HUES48 (cell line): ENCODE measurements at regions not wholly inside any gene's neighbourhood (a gene's known extent, or its start where the extent isn't known, plus 50 kb on each side); places are given as distances from the start of the nearest gene placed in this dataset.

Experiments used
- H3K27ac ChIP-seq: one replicate; pipeline ENCODE4 v1.7.0; 2013; ENCODE audit warnings: low read depth, low read length, inconsistent platforms
- H3K27me3 ChIP-seq: 2 replicates; pipeline ENCODE4 v1.6.1; 2013; ENCODE audit warnings: mild to moderate bottlenecking, low read length; ENCODE audit not compliant: control insufficient read depth, insufficient read depth
- H3K36me3 ChIP-seq: 2 replicates; pipeline ENCODE4 v1.6.1; 2013; ENCODE audit warnings: low read length; ENCODE audit not compliant: control insufficient read depth, insufficient read depth
- H3K4me1 ChIP-seq: 2 replicates; pipeline ENCODE4 v1.6.1; 2013; ENCODE audit warnings: mild to moderate bottlenecking, low read length; ENCODE audit not compliant: control insufficient read depth, insufficient read depth
- H3K4me3 ChIP-seq: 2 replicates; pipeline ENCODE4 v1.5.1; 2013; ENCODE audit warnings: mild to moderate bottlenecking, low read depth, low read length
- H3K9ac ChIP-seq: 2 replicates; pipeline ENCODE4 v1.6.1; 2013; ENCODE audit warnings: mild to moderate bottlenecking, low read depth, low read length, moderate library complexity
- H3K9me3 ChIP-seq: 2 replicates; pipeline ENCODE4 v1.6.1; 2013; ENCODE audit warnings: low read length; ENCODE audit not compliant: control insufficient read depth, insufficient read depth

GRCh38 chr1:219772265-219773036, 155.9 kb downstream of the SLC30A10 start:
- no peak overlapping the region for H3K9ac ChIP-seq
- no peaks in the 10 kb centered on the region for H3K4me1 ChIP-seq
- no peaks in the 10 kb centered on the region for H3K9me3 ChIP-seq
- H3K27ac ChIP-seq, result no peak overlapping the region
- no peaks in the 10 kb centered on the region for H3K36me3 ChIP-seq
- H3K4me3 ChIP-seq, result no peak overlapping the region
- H3K27me3 ChIP-seq, result no peaks in the 10 kb centered on the region

DNA sequence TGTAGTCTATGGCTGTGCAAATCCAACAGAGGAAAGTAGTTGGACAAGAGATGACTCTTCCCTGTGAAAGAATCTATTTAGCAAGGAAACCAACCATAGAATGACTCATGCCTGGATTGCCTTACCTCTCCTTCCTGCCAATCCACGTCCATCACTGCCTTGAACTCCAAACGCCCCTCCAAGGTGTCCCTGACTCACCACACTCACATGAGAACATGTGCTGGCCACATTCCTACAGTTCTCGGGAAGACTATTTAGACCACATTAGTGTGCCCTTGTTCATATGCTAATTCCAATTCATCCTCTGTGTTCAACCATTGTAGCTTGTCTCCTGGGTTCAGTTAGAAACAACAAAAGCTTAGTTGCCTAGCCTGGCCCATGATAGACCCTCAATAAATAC, 157.3 kb downstream of the SLC30A10 start:
- no peaks in the 10 kb centered on the region for H3K4me1 ChIP-seq
- no peak overlapping the region for H3K9ac ChIP-seq
- H3K4me3 ChIP-seq, result no peak overlapping the region
- no peaks in the 10 kb centered on the region for H3K27me3 ChIP-seq
- no peaks in the 10 kb centered on the region for H3K9me3 ChIP-seq
- no peak overlapping the region for H3K27ac ChIP-seq
- H3K36me3 ChIP-seq, result no peaks in the 10 kb centered on the region

DNA sequence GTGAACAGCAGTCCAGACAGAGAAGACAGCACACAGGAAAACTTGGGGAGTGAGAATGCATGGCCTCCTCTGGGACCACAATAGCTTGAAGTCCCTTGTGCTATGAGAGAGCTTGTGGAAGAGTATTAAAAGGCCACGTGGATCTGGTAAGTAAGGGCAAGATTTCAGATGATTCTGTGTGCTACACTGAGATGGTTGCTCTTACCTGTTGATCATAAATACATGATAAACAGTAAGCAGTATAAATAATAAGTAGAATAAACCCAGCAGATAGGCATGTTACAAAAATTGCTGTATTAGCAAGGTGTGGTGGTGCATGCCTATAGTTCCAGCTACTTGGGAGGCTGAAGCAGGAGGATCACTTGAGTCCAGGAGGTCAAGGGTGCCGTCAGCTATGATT, 150.4 kb upstream of the ZC3H11B start:
- no peaks in the 10 kb centered on the region for H3K36me3 ChIP-seq
- H3K9me3 ChIP-seq, result no peaks in the 10 kb centered on the region
- H3K4me1 ChIP-seq, result no peaks in the 10 kb centered on the region
- H3K4me3 ChIP-seq, result no peak overlapping the region
- no peaks in the 10 kb centered on the region for H3K27me3 ChIP-seq
- no peak overlapping the region for H3K27ac ChIP-seq
- no peak overlapping the region for H3K9ac ChIP-seq

DNA sequence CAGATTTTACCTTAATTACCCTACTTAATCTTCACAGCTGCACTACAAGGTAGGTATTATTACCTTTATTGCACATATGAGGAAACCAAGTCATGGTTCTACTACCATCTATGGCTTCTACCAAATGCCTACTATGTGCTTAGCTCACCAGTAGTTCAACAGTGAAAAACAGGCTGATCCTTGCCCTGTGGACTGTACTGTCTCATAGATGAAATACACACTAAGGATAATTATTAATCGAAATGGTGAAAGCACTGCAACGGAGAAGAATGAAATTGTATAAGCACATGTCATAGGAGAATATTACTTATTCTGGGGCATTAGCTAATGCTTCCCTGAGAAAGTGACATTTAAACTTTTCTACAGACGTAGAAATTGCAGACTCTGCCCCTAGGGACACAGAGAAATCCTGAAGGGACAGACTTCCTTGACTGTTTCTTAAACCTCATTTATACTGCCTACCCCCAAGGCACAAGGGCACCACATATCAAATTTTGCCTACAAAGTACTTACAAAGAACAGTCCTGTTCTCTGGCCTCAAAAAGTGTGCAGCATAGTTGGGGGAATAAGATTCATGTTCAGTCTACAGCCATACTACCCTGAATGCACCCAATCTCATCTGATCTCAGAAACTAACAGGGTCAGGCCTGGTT, 148.4 kb upstream of the ZC3H11B start:
- Histone ChIP-seq H3K4me1 (no peaks in the 10 kb centered on the region), H3K36me3 (no peaks in the 10 kb centered on the region), H3K4me3 (no peak overlapping the region), H3K27me3 (no peaks in the 10 kb centered on the region), H3K9me3 (no peaks in the 10 kb centered on the region), H3K9ac (no peak overlapping the region), H3K27ac (no peak overlapping the region)

- Histone ChIP-seq H3K9ac (no peak overlapping the region), H3K4me3 (no peak overlapping the region), H3K9me3 (no peaks in the 10 kb centered on the region), H3K27me3 (no peaks in the 10 kb centered on the region), H3K4me1 (no peaks in the 10 kb centered on the region), H3K27ac (no peak overlapping the region), H3K36me3 (no peaks in the 10 kb centered on the region)
Observed at GRCh38 chr1:219759095-219759494, 146.2 kb upstream of the ZC3H11B start.

GRCh38 chr1:219757890-219758289, 145.0 kb upstream of the ZC3H11B start:
- Histone ChIP-seq H3K27ac (no peak overlapping the region), H3K4me3 (no peak overlapping the region), H3K36me3 (no peaks in the 10 kb centered on the region), H3K9me3 (no peaks in the 10 kb centered on the region), H3K27me3 (no peaks in the 10 kb centered on the region), H3K4me1 (no peaks in the 10 kb centered on the region), H3K9ac (no peak overlapping the region)

DNA sequence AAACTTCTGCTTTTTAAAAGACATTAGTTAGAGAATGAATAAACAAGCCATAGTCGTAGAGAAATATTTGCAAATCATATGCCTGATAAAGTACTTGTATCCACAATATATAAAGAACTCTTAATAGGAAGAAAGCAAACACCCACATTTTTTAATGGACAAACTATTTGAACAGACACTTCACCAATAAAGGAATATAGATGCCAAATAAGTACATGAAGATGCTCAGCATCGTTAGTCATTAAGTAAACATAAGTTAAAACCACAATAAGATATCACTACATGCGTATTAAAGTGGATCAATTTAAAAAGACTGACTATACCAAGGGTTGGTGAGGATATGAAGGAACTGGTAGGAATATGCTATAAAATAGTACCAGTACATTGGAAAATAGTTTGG, 142.3 kb upstream of the ZC3H11B start:
- H3K27ac ChIP-seq, result no peak overlapping the region
- no peak overlapping the region for H3K9ac ChIP-seq

GRCh38 chr1:219754767-219755166, 141.9 kb upstream of the ZC3H11B start:
- Histone ChIP-seq H3K4me1 (no peaks in the 10 kb centered on the region), H3K36me3 (no peaks in the 10 kb centered on the region), H3K4me3 (no peak overlapping the region), H3K9me3 (no peaks in the 10 kb centered on the region), H3K9ac (no peak overlapping the region), H3K27me3 (no peaks in the 10 kb centered on the region), H3K27ac (no peak overlapping the region)

More for the DNA sequence above, 142.3 kb upstream of the ZC3H11B start:
- Histone ChIP-seq H3K4me1 (no peaks in the 10 kb centered on the region), H3K4me3 (no peak overlapping the region), H3K36me3 (no peaks in the 10 kb centered on the region), H3K27me3 (no peaks in the 10 kb centered on the region), H3K9me3 (no peaks in the 10 kb centered on the region)

DNA sequence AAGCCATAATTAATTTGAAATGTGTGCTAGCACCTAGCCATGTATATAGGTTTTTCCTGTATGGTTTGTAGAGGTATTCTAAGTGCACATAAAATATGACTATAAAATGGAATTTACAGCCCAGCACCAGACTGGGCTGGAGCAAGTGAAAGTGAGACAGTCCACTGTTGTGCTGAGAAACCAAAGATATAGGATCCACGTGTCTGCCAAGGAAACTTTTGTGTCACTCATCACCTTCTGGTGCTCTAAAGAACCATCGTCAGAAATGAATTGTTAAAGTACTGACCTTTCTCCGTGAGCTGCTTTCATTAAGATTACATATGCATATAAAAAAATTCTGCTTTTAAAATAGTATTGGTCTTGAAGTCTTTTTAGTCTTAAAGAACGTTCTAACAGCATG, 141.0 kb upstream of the ZC3H11B start:
- H3K4me3 ChIP-seq, result no peak overlapping the region
- no peak overlapping the region for H3K27ac ChIP-seq
- no peaks in the 10 kb centered on the region for H3K36me3 ChIP-seq
- no peaks in the 10 kb centered on the region for H3K27me3 ChIP-seq
- H3K9ac ChIP-seq, result no peak overlapping the region
- no peaks in the 10 kb centered on the region for H3K9me3 ChIP-seq
- no peaks in the 10 kb centered on the region for H3K4me1 ChIP-seq

DNA sequence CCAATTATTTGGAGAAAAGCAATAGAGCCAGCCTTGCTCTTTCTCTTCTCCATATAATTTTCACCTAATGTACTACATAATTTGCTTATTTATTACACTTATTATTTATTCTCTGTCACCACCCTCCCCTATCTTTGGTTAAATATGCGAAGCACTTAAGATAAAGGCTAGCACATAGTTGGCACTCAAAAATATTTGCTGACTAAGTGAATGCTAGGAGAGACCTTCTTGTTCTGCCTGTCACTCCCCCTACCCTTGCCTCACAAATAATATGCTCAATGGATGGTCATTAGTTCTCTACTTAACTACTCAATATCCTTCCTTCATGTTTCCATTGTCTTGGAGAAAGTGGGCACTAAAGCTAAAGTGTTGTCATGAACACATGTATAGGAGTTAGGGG, 139.7 kb upstream of the ZC3H11B start:
- Histone ChIP-seq H3K4me1 (no peaks in the 10 kb centered on the region), H3K27ac (no peak overlapping the region)

GRCh38 chr1:219751870-219752507, 139.1 kb upstream of the ZC3H11B start:
- H3K4me1 ChIP-seq, result no peaks in the 10 kb centered on the region
- no peak overlapping the region for H3K4me3 ChIP-seq
- no peaks in the 10 kb centered on the region for H3K27me3 ChIP-seq
- H3K36me3 ChIP-seq, result no peaks in the 10 kb centered on the region
- no peak overlapping the region for H3K9ac ChIP-seq
- no peaks in the 10 kb centered on the region for H3K9me3 ChIP-seq
- no peak overlapping the region for H3K27ac ChIP-seq

More for the DNA sequence above, 139.7 kb upstream of the ZC3H11B start:
- Histone ChIP-seq H3K4me3 (no peak overlapping the region), H3K36me3 (no peaks in the 10 kb centered on the region), H3K9ac (no peak overlapping the region), H3K9me3 (no peaks in the 10 kb centered on the region), H3K27me3 (no peaks in the 10 kb centered on the region)
